Thyroid gland (tissue), 4 donors: ENCODE measurements at regions not wholly inside any gene's neighbourhood (a gene's known extent, or its start where the extent isn't known, plus 50 kb on each side); places are given as distances from the start of the nearest gene placed in this dataset.
A peak's percentile ranks its signal among the peaks of the same experiment; 100 is the strongest.

Experiments used
- DNase-seq, 2 donors: peaks; one replicate each; pipeline ENCODE4 v3.0.0-alpha.2; 2019
- H3K27ac ChIP-seq, 3 donors: fragments of 200-600 bp; sonication (generic); 1 replicate in 2 of 3; 2 replicates in 1 of 3; pipeline ENCODE4 v1.5.1; 2016 to 2019; ENCODE audit warnings: mild to moderate bottlenecking in 1 of 3, moderate library complexity in 1 of 3
- H3K27me3 ChIP-seq: fragments of 200-600 bp; sonication (generic); one replicate; pipeline ENCODE4 v1.5.1; 2019
- H3K36me3 ChIP-seq, 2 donors: fragments of 200-600 bp; sonication (generic); one replicate each; pipeline ENCODE4 v1.5.1; 2016 to 2019
- H3K4me1 ChIP-seq, 2 donors: fragments of 200-600 bp; sonication (generic); one replicate each; pipeline ENCODE4 v1.5.1; 2017 to 2019
- H3K4me3 ChIP-seq, 3 donors: fragments of 200-600 bp; sonication (generic); replicated peaks in 1 of 3; 1 replicate in 2 of 3; 2 replicates in 1 of 3; pipeline ENCODE4 v1.5.1; 2016; ENCODE audit warnings: mild to moderate bottlenecking in 1 of 3
- H3K9me3 ChIP-seq: fragments of 200-600 bp; sonication (generic); one replicate; pipeline ENCODE4 v1.5.1; 2017
- POLR2A ChIP-seq, 2 donors: fragments of 450-650 bp; IDR thresholded peaks; one replicate each; pipeline ENCODE4 v1.6.1; 2017; ENCODE audit warnings: antibody characterized with exemption in 2 of 2, mild to moderate bottlenecking in 2 of 2, moderate library complexity in 1 of 2
- WGBS, 2 donors: methylation state at CpG; one replicate each; pipeline ENCODE4 v1.1.5; 2017; 5-methylcytosine and 5-hydroxymethylcytosine counted together
- intact Hi-C: fragments of 100-400 bp; cut with DNase I; formaldehyde crosslinking; loops from one replicate; pipeline ENCODE4 v1.15.1; 2023
- TF ChIP-seq, protein P1 (sequence below), 6 experiments: fragments of 200-600 bp in 3 of 6; fragments of 450-650 bp in 3 of 6; sonication (generic) in 3 of 6; IDR thresholded peaks; one replicate each; pipeline ENCODE4 v1.5.1; 2016 to 2019; ENCODE audit warnings: antibody characterized with exemption in 6 of 6, mild to moderate bottlenecking in 2 of 6, inconsistent platforms in 1 of 6, moderate library complexity in 1 of 6

DNA sequence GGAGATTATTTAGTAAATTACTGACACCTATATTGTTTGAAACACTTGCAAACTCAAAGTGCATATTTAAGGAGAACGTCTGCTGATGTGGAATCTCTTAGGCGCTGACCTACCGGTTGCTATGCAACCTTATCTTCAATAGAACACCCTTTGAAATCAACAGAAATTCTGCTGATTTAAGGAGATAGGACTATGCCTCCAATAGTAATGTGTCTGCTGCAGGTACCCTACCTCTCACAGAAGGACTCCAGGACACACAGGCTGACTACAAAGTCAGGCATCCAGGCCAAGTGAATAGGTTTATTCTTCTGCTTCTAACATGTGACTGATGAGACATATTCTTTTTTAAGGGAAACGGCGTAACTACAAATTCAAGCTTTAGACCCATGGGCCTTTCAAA is 311.7 kb downstream of the CBLN4 start:
- intact Hi-C loops: no loop called here
- no peak overlapping the region for H3K27ac ChIP-seq
- DNase-seq: no peak
- no peak for TF ChIP-seq POLR2A (IDR thresholded peaks at IDR 0.05)
- TF ChIP-seq, protein P1, sequence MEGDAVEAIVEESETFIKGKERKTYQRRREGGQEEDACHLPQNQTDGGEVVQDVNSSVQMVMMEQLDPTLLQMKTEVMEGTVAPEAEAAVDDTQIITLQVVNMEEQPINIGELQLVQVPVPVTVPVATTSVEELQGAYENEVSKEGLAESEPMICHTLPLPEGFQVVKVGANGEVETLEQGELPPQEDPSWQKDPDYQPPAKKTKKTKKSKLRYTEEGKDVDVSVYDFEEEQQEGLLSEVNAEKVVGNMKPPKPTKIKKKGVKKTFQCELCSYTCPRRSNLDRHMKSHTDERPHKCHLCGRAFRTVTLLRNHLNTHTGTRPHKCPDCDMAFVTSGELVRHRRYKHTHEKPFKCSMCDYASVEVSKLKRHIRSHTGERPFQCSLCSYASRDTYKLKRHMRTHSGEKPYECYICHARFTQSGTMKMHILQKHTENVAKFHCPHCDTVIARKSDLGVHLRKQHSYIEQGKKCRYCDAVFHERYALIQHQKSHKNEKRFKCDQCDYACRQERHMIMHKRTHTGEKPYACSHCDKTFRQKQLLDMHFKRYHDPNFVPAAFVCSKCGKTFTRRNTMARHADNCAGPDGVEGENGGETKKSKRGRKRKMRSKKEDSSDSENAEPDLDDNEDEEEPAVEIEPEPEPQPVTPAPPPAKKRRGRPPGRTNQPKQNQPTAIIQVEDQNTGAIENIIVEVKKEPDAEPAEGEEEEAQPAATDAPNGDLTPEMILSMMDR (IDR thresholded peaks at IDR 0.05): no peak
- WGBS, 2 donors: 79 to 86% methylated on average over 5 of the region's 5 CpGs
- H3K27me3 ChIP-seq: no peaks in the 10 kb centered on the region
- H3K36me3 ChIP-seq: no peaks in the 10 kb centered on the region
- H3K9me3 ChIP-seq: no peaks in the 10 kb centered on the region
- H3K4me3 ChIP-seq: no peak overlapping the region
- H3K4me1 ChIP-seq: no peaks in the 10 kb centered on the region

GRCh38 chr20:55685841-55686240 is 319.5 kb downstream of the CBLN4 start:
- Histone ChIP-seq H3K9me3 (no peaks in the 10 kb centered on the region), H3K4me3 (no peak overlapping the region), H3K4me1 (no peaks in the 10 kb centered on the region), H3K27me3 (no peaks in the 10 kb centered on the region), H3K27ac (no peak overlapping the region), H3K36me3 (no peaks in the 10 kb centered on the region)
- no peak for DNase-seq
- TF ChIP-seq POLR2A (IDR thresholded peaks at IDR 0.05): no peak
- TF ChIP-seq, protein P1 (IDR thresholded peaks at IDR 0.05): no peak
- 75 to 80% methylated on average over 8 of the region's 8 CpGs for WGBS, 2 donors
- intact Hi-C loops: no loop called here

DNA sequence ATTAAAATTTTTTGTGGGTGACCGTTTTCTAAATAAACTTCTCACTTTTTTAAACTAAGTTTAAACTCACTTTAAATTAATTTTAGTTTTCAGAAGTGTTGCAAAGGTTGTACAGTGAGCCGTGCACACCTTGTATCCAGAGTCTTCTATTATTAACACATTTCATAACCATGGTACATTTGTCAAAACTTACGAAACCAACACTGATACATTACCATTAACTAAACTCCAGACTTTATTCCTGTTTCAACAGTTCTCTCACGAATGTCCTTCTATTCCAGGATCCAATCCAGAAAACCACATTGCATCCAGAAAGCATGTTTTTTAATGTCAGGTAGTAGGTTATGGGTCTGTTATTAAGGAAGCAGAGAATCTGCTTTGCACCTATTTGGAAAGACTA is 319.9 kb downstream of the CBLN4 start:
- Histone ChIP-seq H3K4me1 (no peaks in the 10 kb centered on the region), H3K4me3 (no peak overlapping the region), H3K9me3 (no peaks in the 10 kb centered on the region), H3K36me3 (no peaks in the 10 kb centered on the region), H3K27ac (no peak overlapping the region), H3K27me3 (no peaks in the 10 kb centered on the region)
- intact Hi-C loops: no loop called here
- DNase-seq: no peak
- 81 to 87% methylated on average over 4 of the region's 4 CpGs for WGBS, 2 donors
- TF ChIP-seq, protein P1 (IDR thresholded peaks at IDR 0.05): no peak
- no peak for TF ChIP-seq POLR2A (IDR thresholded peaks at IDR 0.05)

DNA sequence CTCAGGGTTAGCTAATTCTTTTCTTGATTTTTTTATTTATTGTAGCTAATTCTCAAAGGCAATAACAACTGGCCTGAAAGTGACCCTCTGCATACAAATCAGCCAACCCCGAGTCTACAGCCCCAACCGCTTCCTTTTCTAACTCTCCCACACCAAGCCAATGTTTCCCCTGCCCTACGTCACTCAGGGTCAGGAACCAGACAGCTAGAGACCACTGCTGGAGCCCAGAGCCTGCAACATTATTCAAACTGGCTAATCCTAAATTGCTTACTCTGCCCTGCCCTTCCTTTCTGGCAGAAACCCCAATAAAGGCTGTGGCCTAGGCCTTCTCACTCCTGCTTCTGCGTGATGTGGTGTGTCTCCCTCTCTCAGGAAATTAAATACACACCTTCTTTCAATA is 320.7 kb downstream of the CBLN4 start:
- no peak overlapping the region for H3K4me3 ChIP-seq
- no peak overlapping the region for H3K27ac ChIP-seq
- TF ChIP-seq POLR2A (IDR thresholded peaks at IDR 0.05): no peak
- TF ChIP-seq, protein P1 (IDR thresholded peaks at IDR 0.05): no peak
- 60 to 75% methylated on average over 4 of the region's 4 CpGs for WGBS, 2 donors
- H3K27me3 ChIP-seq: no peaks in the 10 kb centered on the region
- DNase-seq: peak in 1 of 2 donors; percentile 9
- H3K4me1 ChIP-seq: no peaks in the 10 kb centered on the region
- H3K36me3 ChIP-seq: no peaks in the 10 kb centered on the region
- H3K9me3 ChIP-seq: no peaks in the 10 kb centered on the region
- intact Hi-C loops: no loop called here

- Histone ChIP-seq H3K27ac (no peak overlapping the region), H3K4me1 (no peaks in the 10 kb centered on the region), H3K9me3 (no peaks in the 10 kb centered on the region), H3K4me3 (no peak overlapping the region), H3K36me3 (no peaks in the 10 kb centered on the region), H3K27me3 (no peaks in the 10 kb centered on the region)
- intact Hi-C loops: no loop called here
- DNase-seq: no peak
- 79 to 82% methylated on average over 5 of the region's 5 CpGs for WGBS, 2 donors
- TF ChIP-seq, protein P1 (IDR thresholded peaks at IDR 0.05): no peak
- no peak for TF ChIP-seq POLR2A (IDR thresholded peaks at IDR 0.05)
Observed at GRCh38 chr20:55678970-55679667, 326.2 kb downstream of the CBLN4 start.
